ENCODE measurements at regions not wholly inside any gene's neighbourhood (a gene's known extent, or its start where the extent isn't known, plus 50 kb on each side); places are given as distances from the start of the nearest gene placed in this dataset.

DNA sequence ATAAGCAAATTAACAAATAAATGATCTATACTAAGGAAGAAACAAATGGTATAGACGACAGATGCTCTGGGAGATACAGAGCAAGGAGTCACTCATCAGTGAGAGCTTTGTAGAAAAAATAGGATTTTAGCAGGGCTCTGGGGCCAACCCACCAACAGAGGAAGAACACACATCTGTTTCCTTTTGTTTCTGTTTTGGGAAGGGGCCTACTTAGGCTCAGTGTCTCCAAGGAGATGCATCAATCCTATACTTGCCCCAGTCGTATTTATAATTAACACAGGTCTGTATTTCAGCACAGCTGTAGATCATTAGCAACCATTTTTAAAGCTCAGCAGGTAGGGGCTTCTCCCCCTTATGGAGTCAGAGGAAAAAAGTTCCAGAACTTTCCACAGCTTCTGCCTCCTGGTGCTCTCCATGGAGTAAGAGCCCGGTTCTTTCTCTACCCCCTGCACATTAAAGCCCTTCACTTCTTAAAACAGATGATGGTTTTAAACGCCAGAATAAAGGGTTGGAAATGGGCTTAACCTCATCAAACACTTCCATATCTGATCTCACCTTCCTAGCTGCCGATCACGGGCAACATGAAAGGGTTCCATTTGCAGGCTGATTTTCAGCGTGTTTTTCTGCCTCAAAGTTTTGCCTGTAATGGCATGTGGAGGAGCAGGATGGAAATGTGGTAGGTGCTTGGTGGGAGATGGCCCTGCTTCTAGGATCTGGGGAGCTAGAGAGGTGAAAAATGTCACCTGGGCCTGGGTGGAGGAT, 291.7 kb downstream of the TCF7L2 start:
- Histone ChIP-seq H3K27ac (no peak overlapping the region), H3K4me3 (no peak overlapping the region), H3K27me3 (no peaks in the 10 kb centered on the region), H3K36me3 (no peaks in the 10 kb centered on the region), H3K9me3 (no peaks in the 10 kb centered on the region), H3K4me1 (no peaks in the 10 kb centered on the region)
- TF ChIP-seq, protein P1, sequence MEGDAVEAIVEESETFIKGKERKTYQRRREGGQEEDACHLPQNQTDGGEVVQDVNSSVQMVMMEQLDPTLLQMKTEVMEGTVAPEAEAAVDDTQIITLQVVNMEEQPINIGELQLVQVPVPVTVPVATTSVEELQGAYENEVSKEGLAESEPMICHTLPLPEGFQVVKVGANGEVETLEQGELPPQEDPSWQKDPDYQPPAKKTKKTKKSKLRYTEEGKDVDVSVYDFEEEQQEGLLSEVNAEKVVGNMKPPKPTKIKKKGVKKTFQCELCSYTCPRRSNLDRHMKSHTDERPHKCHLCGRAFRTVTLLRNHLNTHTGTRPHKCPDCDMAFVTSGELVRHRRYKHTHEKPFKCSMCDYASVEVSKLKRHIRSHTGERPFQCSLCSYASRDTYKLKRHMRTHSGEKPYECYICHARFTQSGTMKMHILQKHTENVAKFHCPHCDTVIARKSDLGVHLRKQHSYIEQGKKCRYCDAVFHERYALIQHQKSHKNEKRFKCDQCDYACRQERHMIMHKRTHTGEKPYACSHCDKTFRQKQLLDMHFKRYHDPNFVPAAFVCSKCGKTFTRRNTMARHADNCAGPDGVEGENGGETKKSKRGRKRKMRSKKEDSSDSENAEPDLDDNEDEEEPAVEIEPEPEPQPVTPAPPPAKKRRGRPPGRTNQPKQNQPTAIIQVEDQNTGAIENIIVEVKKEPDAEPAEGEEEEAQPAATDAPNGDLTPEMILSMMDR (IDR thresholded peaks at IDR 0.05): no peak
- no peak for TF ChIP-seq POLR2A (IDR thresholded peaks at IDR 0.05)
- TF ChIP-seq EP300 (IDR thresholded peaks at IDR 0.05): no peak
- DNase-seq (ENCODE audit: low spot score in 2 of 2): no peak
- WGBS, 2 donors: 69 to 80% methylated on average over 7 of the region's 7 CpGs

DNA sequence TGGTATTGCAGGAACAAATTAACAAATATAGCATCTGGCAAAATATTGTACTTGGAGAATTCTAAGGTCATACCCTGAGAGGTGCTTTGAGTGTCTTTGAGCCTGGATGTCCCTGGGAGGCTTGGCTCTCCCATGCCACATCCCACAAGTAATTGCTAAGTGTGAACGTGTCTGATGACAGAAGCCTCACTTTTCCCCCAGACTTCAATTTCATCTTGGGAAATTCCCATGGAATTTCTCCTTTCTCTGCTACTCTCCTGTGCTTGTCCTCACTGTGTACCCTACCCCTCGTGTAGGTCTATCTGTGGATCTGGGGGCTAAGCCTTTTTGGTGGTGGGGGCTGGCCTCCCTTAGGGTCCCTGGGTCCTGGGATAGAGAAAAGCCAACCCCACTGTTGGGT, 293.3 kb downstream of the TCF7L2 start:
- 95% methylated on average over 2 of the region's 2 CpGs for WGBS, 2 donors
- H3K36me3 ChIP-seq: no peaks in the 10 kb centered on the region
- H3K9me3 ChIP-seq: no peaks in the 10 kb centered on the region
- TF ChIP-seq EP300 (IDR thresholded peaks at IDR 0.05) (no peak), POLR2A (IDR thresholded peaks at IDR 0.05) (no peak)
- TF ChIP-seq, protein P1 (IDR thresholded peaks at IDR 0.05): no peak
- no peak overlapping the region for H3K4me3 ChIP-seq
- DNase-seq (ENCODE audit: low spot score in 2 of 2): no peak
- H3K27me3 ChIP-seq: no peaks in the 10 kb centered on the region
- H3K27ac ChIP-seq: no peak overlapping the region
- H3K4me1 ChIP-seq: no peaks in the 10 kb centered on the region

DNA sequence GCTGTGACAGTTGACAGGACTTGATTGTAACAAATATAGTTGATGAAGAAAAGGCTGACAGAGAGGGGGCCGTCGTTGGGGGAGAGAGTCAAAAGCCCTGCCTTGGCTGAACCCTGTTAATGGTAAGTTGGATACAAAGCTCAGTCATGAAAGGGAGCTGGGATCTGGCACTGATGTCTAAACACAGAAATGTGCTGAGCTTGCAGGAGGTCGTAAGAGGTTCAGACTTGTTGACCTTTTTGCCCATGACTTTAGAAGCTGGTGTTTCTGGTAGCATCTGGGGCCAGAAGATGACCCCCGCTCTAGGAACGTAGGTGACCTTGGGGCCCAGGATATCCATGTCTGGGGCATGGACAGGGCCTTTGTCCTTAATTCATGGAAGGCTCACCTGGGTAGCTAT, 294.7 kb downstream of the TCF7L2 start:
- H3K4me1 ChIP-seq: no peaks in the 10 kb centered on the region
- 54 to 73% methylated on average over 5 of the region's 5 CpGs for WGBS, 2 donors
- no peaks in the 10 kb centered on the region for H3K36me3 ChIP-seq
- no peak overlapping the region for H3K4me3 ChIP-seq
- no peak overlapping the region for H3K27ac ChIP-seq
- no peaks in the 10 kb centered on the region for H3K27me3 ChIP-seq
- no peak for DNase-seq (ENCODE audit: low spot score in 2 of 2)
- TF ChIP-seq, protein P1 (IDR thresholded peaks at IDR 0.05): no peak
- no peak for TF ChIP-seq EP300 (IDR thresholded peaks at IDR 0.05)
- TF ChIP-seq POLR2A (IDR thresholded peaks at IDR 0.05): no peak
- H3K9me3 ChIP-seq: no peaks in the 10 kb centered on the region

DNA sequence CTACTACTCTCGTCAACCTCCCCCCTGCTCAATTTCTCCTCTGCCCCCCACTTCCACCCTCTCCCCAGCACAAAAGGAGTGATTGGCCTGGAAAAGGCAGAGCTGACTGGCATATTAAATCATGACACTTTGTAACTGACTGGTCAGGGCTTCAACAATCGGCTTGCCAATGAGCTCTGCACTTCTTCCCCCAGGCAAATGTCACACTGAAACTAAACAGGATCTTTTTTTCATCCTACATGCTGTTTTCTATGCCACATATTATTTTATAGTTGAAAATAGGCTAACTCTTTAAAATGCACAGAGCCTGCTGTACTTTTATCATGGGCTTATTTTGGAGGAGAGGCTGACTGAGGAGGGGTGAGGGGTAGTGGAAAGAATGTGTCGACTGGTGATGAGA, 295.2 kb downstream of the TCF7L2 start:
- no peak for DNase-seq (ENCODE audit: low spot score in 2 of 2)
- H3K4me1 ChIP-seq: no peaks in the 10 kb centered on the region
- WGBS, 2 donors: 58 to 66% methylated on average over 3 of the region's 3 CpGs
- no peak for TF ChIP-seq EP300 (IDR thresholded peaks at IDR 0.05)
- TF ChIP-seq, protein P1 (IDR thresholded peaks at IDR 0.05): no peak
- TF ChIP-seq POLR2A (IDR thresholded peaks at IDR 0.05): no peak
- H3K4me3 ChIP-seq: no peak overlapping the region
- H3K27ac ChIP-seq: no peak overlapping the region
- no peaks in the 10 kb centered on the region for H3K36me3 ChIP-seq
- no peaks in the 10 kb centered on the region for H3K27me3 ChIP-seq
- no peaks in the 10 kb centered on the region for H3K9me3 ChIP-seq

DNA sequence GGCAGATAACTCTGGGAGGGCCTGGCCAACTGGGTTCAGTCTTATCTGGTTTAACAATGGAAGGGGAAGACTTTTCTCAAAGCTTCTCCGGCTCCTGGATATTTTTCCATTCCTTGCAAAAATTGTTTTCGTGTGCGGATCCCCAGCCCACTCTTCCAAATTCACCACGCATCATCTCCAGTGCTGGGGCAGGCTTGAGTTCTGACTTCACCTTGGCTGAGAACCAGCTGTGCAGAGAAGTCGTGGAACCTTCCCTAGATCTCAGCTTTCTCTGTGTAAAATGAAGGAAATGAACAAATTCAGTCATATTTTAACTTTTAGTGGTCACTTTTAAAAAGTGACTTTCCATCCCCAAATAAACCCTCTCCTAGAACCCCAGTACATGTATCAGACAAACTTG, 297.0 kb downstream of the TCF7L2 start:
- no peaks in the 10 kb centered on the region for H3K27me3 ChIP-seq
- no peaks in the 10 kb centered on the region for H3K9me3 ChIP-seq
- no peak for TF ChIP-seq EP300 (IDR thresholded peaks at IDR 0.05)
- TF ChIP-seq, protein P1 (IDR thresholded peaks at IDR 0.05): no peak
- no peak for TF ChIP-seq POLR2A (IDR thresholded peaks at IDR 0.05)
- H3K4me1 ChIP-seq: no peaks in the 10 kb centered on the region
- no peak overlapping the region for H3K27ac ChIP-seq
- no peaks in the 10 kb centered on the region for H3K36me3 ChIP-seq
- no peak overlapping the region for H3K4me3 ChIP-seq
- WGBS, 2 donors: 67 to 72% methylated on average over 5 of the region's 5 CpGs
- DNase-seq (ENCODE audit: low spot score in 2 of 2): no peak

Data from tibial nerve (tissue), 4 donors.